Hepatocyte (in vitro differentiated cells): ENCODE measurements at regions not wholly inside any gene's neighbourhood (a gene's known extent, or its start where the extent isn't known, plus 50 kb on each side); places are given as distances from the start of the nearest gene placed in this dataset.

ENCODE experiments used
- EZH2 ChIP-seq: fragments of 200-600 bp; sonication (generic); IDR thresholded peaks from 2 replicates; pipeline ENCODE4 v1.6.1; 2016; ENCODE audit warnings: antibody characterized with exemption, mild to moderate bottlenecking, borderline replicate concordance
- TF ChIP-seq, protein P1 (sequence below): fragments of 200-600 bp; sonication (generic); IDR thresholded peaks from 2 replicates; pipeline ENCODE4 v1.5.1; 2016; ENCODE audit warnings: antibody characterized with exemption, mild to moderate bottlenecking; ENCODE audit not compliant: poor library complexity

DNA sequence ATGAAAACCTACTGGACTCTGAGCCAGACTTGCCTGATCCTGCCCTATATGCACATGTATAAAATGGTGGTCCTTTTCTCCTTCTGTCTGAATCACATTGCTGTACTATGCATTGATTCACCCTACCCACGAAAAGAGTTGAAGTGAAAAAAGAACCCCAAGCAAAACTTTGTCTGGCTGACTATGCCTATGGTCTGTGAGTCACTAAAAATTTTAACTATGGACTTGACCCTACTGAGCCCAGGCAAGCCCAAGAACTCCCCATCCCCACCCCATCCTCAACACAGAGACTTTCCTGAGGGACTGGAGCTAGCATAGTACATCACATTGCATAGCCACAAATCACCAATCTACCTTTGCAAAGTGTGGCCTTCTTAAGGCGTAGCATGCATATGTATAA is 116.6 kb upstream of the TENM3 start:
- TF ChIP-seq, protein P1, sequence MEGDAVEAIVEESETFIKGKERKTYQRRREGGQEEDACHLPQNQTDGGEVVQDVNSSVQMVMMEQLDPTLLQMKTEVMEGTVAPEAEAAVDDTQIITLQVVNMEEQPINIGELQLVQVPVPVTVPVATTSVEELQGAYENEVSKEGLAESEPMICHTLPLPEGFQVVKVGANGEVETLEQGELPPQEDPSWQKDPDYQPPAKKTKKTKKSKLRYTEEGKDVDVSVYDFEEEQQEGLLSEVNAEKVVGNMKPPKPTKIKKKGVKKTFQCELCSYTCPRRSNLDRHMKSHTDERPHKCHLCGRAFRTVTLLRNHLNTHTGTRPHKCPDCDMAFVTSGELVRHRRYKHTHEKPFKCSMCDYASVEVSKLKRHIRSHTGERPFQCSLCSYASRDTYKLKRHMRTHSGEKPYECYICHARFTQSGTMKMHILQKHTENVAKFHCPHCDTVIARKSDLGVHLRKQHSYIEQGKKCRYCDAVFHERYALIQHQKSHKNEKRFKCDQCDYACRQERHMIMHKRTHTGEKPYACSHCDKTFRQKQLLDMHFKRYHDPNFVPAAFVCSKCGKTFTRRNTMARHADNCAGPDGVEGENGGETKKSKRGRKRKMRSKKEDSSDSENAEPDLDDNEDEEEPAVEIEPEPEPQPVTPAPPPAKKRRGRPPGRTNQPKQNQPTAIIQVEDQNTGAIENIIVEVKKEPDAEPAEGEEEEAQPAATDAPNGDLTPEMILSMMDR, result no peak
- no peak for TF ChIP-seq EZH2
